HL-60 (cell line): ENCODE measurements at regions not wholly inside any gene's neighbourhood (a gene's known extent, or its start where the extent isn't known, plus 50 kb on each side); places are given as distances from the start of the nearest gene placed in this dataset.

Experiments
- CTCF ChIP-seq: IDR thresholded peaks from one replicate; pipeline ENCODE4 v1.5.1; 2011; ENCODE audit warnings: low read length, control low read depth, inconsistent platforms; ENCODE audit not compliant: insufficient read depth
- GABPA ChIP-seq: IDR thresholded peaks from 2 replicates; pipeline ENCODE4 v1.6.1; 2012; ENCODE audit warnings: low read depth
- POLR2AphosphoS5 ChIP-seq: IDR thresholded peaks from 2 replicates; pipeline ENCODE4 v1.6.1; 2012; ENCODE audit warnings: low read depth
- REST ChIP-seq: IDR thresholded peaks from 2 replicates; pipeline ENCODE4 v1.6.1; 2012; ENCODE audit warnings: low read depth; ENCODE audit not compliant: insufficient replicate concordance
- SPI1 ChIP-seq: IDR thresholded peaks from 2 replicates; pipeline ENCODE4 v1.6.1; 2012; ENCODE audit warnings: low read depth, mild to moderate bottlenecking, borderline replicate concordance

GRCh38 chr15:81780966-81781365, 264.9 kb downstream of the MEX3B start:
- no peak for TF ChIP-seq POLR2AphosphoS5
- no peak for TF ChIP-seq CTCF
- no peak for TF ChIP-seq GABPA
- no peak for TF ChIP-seq REST
- no peak for TF ChIP-seq SPI1
